CD4-positive, alpha-beta T cell treated with Interleukin-17A for 1 hour (primary cell): ENCODE measurements at regions not wholly inside any gene's neighbourhood (a gene's known extent, or its start where the extent isn't known, plus 50 kb on each side); places are given as distances from the start of the nearest gene placed in this dataset.
"Not testable (repeated sequence)": the region's sequence is repeated elsewhere in the genome, so short reads cannot be mapped to it uniquely, and the experiment has no call there.

Experiments
- DNase-seq: peaks from one replicate; pipeline ENCODE4 v3.0.0-alpha.2; 2020

DNA sequence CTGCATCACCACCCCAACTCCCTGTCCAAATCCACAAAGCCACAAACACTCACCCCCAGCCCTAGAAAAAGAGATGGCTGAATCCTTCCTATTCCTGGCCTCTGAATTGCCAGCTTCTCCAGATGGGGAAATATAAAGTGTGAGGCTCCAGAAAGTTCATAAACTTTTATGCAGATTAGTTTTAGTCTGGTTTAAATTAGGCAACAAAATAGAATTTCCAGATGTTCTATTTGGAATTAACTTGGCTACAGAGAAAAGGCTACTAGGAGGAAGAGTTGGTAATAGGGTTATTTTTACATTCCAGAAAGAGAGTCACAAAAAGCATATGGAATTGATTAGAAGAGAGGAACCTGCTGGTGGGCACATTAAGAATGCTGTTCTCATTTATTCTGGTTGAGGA is 56.0 kb downstream of the EN1 start:
- DNase-seq: no peak

DNA sequence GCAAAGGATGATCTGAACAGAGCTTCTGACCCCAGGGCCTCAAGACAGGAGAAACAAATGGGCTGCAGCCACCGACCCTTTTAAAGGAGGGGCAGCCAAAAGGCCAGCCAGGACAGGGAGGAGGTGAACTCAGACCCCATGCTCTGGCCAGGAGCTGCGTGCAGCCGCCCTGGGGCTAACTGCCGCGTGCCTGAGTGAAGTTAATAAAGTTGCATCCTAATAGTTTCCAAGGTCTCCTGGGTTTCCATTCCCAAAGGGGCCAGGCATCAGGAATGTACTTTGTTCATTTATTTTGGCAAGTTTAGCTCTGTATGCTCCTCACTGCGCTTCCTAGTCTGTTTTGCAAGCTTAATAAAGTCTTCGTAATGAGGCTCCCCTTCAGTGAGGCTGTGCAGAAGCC is 60.7 kb downstream of the EN1 start:
- DNase-seq: no peak

DNA sequence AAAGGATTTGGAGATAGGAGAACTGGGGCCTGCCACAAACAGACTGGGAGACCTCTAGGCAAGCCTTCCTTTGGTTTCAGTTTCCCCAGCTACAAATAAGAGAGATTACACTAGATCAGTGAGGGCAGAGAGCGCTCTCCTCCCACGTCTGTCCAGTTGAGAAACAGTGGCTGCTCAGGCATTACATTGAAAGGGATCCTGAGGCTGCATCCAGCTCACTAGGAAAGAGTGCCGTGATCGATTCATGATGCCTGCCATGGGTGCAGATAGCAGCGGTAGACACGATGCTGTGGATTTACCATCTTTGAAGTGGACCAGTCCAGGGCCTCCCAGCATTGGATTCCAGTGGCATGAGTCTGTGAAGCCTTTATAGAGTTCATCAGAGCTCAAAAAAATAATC is 62.6 kb downstream of the EN1 start:
- DNase-seq: no peak

DNA sequence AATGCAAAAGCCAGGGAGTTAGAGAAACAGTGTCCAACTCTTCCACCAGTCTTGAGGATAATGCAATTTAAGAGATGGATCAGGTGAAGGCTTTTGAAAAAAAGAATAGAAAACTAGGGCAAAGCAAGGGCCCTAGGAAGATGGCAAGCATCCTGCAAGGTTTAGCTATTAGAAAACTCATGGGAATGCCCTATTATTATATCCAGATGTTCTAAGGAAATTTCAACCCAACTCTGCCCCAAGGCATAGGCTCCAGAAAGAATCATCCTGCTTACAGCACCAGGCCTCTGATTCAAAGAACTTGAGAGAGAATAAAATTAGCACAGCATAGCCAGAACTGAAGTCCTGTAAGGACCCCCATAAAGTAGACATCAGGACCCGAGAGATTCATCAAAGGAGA is 68.1 kb downstream of the EN1 start:
- DNase-seq: no peak

DNA sequence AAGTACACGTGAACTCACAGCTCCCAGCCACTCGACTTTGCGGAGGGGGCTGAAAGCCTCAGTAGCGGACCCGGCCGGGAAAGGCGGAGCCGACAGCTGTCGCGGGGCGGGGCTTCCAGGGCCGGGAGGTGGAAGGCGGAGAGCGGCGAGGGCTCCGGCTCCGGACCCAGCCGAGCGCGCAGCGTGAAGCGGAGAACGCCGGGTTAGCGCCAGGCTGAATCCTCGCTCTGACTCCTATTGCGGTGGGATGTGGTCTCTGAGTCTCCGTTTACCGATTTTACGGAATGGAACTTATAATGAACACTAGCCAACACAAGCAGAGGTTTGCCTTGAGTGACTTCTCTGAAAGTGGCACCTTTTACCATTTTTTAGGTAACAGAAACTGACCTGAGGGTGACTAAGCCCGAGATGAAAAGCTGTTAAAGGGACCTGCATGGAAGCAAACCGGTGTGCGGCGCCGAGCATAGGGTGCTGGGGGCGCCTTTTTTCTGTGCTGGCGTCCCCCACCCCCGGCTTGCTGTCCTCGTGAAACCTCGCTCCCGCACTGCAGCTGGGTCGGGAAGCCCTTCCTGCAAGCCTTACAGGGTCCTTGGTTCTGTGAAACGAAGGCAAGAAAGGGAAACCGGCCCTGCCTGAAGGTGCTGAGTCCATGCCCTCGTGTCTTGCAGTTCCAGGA is 72.9 kb downstream of the EN1 start:
- no peak for DNase-seq

DNA sequence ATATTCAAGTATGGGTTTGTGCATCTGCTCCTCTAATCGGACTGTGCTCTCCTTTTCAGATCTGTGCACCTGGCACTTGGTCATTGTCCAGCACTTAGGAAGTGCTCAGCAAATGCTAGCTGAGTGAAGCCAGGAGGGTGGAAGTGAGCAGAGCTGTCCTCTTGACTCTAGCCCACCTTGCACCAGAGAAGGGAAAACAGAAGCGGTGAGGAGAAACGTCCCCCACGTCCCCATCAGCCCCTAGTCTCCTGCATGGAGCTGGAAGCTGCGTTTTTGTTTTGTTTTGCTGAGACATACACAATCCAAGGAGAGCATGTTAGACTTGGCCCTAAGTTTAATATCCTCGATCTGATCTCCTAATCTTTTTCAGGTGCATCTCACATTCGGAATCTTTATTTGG is 73.6 kb downstream of the EN1 start:
- no peak for DNase-seq

DNA sequence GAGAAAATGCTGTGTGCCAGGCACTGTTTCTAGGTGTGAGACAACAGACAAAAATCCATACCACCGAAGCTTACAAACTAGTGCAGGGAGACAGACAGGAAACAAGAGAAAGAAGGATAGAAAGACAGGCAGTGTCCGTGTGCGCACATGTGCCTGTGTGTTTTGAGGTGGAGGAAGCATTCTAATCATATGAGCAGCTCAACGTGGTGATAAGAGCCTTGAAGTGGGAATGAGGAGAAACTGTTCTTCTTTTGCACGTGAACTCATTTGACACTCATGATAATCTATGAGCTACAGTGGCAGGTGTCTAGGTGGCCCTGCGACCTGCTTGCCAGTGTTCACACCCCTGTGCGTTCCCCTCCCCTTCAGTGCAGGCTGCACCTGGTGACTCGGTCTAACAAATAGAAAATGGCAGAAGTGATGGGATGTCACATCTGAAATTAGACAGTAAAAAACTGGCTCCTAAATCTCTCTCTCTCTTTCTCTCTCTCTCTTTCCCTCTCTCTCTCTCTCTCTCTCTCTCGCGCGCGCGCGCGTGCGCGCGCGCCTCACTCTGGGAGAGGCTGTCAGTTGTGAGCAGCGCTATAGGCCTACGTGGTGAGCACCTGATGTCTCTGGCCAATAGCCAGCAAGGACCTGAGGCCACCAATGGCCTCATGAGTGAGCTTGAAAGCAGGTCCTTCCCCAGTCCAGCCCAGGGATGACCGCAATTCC is 74.8 kb downstream of the EN1 start:
- no peak for DNase-seq

DNA sequence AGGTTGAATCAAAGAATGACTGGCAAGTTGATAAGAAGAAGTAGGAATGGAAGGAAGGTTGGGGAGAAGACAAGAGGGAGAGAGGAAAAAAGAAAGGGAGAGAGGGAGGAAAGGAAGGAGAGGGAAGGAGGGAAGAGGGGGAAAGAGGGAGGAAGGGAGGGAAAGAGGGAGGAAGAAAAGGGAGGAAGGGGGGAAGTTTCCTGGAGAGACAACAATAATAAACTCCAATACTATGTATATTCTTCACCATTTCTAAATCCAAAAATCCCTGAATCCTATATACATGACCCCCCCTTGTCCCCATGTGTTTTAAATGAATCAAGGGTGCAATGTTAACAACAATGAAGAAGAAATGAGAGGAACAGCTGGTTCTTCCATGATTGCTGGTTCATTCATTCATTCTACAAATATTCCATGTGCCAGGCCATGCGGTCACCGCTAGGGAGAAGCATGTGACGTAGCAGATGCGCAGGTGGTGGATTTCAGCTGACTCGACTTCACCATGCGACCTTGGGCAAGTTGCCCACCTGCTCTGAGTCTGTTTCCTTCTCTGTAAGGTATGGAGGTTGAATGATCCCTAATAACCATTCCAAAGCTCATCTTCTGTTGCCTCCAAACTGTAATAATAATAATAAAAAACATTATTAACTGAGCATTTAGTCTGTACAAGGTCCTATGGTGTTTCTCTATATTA is 77.6 kb downstream of the EN1 start:
- no peak for DNase-seq

DNA sequence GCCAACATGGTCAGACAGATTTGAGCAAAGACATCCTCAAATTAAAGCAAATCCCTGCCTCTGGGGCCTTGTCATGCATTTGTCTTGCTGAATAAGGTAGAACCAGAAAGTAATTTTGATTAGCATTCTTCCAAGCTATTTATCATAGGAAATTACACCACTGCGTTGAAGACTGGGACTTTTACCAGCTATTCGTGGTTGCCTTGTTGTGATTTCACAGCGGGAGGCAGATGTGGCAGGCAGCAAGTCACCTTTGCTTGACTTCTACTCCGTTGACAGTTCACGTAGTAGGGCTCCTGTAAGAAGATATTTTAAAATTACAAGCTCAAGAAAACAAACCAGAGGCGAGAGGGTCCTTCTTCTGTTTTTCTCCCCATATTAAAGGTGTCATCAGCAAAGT is 80.6 kb downstream of the EN1 start:
- DNase-seq: no peak

DNA sequence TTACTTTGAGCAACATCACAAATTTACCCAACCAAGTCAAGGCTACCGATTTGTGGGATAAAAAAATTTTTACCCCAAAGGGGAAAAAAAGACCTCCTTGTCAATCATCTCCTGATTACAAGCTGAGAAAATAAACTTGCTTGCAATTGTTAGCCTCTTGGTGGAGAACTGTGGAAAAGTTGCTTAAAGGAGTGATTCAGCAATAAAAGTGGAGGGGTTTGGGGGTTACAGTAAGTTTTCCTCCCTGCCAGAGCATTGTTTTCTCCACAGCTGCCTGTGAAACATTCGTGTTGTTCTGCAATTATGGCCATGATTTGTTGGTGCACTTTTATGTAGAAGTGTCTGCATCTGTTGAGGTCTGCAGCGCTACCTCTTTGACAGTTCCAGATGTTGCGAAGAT is 82.6 kb downstream of the EN1 start:
- no peak for DNase-seq

DNA sequence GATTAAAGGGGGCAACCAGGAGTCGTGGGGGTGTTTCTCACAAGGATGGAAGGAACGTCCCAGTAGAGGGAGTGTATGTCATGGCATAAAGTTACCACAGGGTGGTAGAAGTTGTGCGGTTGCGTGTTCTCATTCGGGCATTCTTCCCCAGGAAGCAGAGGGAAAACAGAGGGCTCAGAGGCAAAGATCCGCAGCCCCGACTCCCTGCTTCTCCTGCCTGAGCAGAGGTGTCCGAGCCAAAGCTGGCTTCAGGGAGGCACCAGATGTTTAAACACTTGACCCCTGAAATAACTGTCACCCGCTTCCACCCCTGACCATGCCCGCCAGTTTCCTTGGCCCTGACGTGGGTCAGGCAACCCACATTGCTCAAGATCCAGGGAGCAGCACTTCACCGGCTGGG is 83.7 kb downstream of the EN1 start:
- DNase-seq: no peak

DNA sequence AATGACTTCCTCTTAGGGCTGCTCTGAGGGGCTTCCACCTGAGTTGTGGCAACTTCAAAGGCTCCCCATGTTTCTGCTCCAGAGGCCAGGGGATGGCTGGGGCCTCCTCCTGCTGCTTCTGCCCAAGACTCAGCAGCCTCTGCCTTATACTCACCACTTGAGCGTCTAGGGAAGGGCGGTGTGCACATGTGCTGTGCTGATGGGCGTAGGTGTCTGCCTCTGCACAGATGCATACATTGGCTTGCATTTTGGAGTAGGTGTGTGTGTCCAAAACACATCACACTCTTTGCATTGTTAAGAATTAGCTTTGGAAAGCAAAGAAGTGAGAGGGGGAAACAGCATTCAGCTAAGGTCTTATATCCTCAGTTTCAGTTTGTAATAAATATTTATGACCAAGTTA is 85.2 kb downstream of the EN1 start:
- DNase-seq: no peak

DNA sequence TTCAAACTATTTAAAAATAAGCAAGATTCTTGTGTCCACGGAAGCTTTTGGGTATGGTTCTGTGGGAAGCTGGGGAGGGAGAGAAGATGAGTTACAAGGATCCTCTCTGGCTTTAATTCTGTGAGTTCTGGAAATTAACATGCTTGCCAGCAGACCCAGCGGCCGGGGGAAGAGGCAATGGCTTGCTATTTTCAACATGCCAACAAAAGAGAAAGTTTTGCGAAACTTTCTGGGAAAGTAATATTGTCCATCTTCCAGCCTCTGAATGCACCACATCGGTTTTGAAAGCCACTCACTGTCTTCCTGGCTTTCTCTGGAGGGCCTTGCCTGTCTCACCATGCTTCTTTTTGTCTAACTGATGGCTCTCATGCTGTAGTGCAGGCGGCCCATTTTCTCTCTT is 85.7 kb downstream of the EN1 start:
- DNase-seq: no peak

DNA sequence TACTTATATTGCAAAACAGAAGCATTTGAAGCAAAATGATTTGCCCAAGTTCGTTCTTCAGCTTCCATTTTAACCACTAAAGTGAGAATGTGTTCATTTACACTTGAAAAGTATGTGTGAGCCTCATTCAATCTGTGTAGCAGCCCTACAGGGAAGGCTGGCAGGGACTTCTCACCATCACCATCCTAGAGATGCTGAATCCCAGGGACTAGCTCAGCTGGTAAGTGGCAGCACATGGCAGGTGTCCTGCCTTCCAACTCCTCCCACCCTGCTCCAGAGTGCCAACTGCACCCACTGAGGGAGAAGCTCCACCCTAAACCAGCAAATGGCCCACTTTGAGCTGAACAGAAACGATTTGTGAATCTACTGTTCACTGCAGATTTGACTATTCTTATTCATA is 91.5 kb downstream of the EN1 start:
- no peak for DNase-seq

DNA sequence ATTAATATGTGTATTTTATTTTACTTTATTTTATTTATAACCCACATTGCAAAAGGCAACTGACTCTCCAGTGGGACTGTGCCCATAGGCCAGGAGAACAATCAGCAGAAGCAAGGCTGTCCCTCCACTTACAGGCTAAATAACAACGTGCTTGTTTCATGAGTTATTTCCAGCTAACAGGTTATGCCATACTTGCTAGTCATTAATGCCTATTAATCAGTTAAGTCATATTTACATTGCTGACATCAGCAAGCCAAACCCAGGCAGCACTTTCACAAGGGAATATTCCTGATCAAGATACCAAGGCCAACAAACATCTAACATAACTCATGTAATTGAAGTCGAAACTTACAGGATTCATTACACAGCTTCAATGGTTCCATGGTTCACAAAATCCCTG is 92.1 kb downstream of the EN1 start:
- DNase-seq: no peak

DNA sequence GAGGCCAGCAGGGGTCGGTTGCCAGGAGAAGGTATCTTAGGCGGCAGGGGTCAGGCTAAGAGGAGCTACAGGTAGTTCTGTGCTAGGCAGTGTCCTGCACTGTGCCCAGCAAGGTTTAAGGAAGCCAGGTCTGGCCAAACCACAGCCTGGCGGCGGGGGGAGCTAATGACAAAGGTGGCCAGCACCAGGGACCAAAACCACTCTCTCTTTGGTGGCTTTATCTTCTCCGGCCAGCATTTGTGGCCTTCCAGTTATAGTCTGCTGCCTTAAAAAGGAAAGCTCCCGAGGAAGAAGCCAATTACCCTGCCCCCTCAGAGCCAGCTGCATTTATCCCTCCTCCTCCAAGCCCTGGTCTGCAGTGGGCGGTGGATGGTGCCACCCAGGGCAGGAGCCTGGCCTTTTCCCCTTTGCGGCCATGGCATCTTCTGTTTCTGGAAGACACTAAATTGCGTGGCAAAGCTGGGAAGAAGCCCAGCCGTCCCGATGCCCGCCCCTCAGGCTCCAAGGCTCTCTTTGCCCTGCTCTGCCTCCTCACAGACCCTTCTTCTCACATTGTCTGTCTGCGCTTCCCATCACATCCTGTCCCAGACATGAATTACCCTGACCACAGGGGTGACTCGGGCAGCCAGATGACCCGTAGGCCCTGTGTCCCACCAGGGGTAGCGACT is 94.6 kb downstream of the EN1 start:
- no peak for DNase-seq

DNA sequence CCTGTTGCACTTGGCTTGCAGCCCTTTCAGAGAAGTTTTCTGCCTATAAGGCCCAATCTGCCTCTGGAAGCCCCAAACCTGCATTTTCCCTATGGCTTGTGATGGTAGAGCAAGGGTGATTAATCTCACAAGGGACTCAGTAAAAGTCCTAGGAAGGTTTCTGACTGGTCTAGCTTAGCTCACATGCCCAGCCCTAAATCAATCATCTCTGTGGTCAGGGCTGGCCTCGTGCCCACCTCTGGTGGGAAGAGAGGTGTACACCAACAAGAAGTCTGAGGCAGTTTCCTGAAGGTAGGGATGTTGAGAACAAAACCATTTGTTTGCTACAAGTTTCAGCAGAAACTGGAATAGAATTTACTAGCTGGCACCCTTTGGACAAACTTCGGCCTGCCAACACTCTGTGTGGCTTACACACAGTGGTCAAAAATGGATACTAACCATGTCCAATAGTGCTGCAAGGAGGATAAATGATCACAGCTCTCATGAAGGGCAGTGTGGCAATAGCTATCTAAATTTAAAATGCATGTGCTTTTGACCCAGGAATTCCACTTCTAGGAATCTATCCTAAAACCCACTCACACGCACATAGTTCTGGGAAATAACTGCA is 96.4 kb downstream of the EN1 start:
- DNase-seq: no peak

DNA sequence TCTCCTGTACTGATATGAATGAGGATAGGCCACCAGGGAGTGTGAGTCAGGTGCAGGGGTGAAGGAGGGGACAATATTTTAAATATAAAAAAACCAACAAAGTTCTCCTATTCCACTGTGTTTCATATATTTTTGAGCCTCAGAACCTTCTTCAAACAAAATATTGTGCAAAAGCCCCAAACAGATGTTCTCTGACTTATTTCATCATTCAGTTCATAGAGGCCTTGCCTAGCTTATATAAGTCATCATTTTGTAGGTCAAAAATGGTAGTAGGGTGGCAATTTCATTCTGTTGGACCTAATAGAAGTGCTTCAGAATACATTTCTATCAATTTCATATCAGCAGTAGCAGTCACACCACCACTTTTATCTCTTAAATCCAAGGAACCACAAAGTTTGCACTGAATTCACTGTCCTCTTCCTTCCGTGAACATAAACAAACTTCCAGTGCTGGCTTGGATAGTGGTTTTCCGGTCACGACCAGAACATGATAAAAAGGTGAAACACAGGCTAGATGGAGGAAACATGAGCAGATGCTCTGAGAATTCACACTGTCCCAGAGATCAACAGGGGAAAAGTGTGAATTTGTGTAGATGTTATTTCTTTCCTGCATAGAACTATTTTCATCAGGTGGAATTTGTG is 99.1 kb downstream of the EN1 start:
- DNase-seq: no peak

DNA sequence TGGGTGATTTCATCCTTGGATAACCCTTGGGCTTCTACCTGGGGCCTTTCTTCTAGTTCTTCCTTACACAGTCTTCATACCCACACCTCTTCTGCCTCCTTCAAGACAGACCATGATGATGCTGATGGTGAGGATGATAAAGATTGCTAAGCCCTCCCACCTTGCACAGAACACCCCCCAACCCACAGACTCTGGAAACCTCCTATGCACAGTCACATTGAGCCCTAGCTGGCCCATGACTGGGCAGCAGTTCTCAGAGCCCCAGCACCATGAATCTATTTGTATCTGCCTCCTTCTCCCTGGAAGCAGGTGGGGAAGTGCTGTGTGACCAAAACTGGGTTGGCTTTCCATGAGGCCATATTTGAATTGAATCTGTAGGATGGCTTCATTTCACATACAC is 99.8 kb downstream of the EN1 start:
- no peak for DNase-seq

DNA sequence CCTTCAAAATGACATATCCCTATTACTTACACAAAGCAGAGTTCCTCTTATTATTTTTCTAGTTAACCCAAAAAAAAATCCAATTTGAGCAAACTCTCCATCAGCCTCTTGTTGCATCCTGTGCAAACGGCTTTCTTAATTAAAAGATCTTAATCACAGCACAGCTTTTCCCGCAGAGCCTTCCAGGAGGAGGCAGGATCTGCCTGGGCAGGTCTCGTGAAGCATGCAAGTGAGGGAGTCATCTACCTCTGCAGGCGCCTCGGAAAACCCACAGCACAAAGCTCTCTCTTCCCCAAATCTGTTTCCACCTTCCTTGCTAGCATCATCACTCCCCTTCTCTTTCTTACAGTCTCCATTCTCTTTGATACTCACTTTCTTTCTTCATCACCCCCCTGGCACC is 100.4 kb downstream of the EN1 start:
- DNase-seq: no peak

DNA sequence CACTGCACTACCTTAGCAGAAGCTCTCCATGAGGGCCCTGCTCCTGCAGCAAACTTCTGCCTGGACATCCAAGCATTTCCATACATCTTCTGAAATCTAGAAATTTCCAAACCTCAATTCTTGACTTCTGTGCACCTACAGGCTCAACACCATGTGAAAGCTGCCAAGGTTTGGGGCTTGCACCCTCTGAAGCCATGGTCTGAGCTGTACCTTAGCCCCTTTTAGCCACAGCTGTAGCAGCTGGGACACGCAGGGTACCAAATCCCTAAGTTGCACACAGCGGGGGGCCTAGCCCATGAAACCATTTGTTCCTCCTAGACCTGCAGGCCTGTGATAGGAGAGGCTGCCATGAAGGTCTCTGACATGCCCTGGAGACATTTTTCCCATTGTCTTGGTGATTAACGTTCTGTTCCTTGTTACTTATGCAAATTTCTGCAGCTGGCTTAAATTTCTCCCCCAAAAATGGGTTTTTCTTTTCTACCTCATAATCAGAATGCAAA is 102.7 kb downstream of the EN1 start:
- not testable (repeated sequence) for DNase-seq

DNA sequence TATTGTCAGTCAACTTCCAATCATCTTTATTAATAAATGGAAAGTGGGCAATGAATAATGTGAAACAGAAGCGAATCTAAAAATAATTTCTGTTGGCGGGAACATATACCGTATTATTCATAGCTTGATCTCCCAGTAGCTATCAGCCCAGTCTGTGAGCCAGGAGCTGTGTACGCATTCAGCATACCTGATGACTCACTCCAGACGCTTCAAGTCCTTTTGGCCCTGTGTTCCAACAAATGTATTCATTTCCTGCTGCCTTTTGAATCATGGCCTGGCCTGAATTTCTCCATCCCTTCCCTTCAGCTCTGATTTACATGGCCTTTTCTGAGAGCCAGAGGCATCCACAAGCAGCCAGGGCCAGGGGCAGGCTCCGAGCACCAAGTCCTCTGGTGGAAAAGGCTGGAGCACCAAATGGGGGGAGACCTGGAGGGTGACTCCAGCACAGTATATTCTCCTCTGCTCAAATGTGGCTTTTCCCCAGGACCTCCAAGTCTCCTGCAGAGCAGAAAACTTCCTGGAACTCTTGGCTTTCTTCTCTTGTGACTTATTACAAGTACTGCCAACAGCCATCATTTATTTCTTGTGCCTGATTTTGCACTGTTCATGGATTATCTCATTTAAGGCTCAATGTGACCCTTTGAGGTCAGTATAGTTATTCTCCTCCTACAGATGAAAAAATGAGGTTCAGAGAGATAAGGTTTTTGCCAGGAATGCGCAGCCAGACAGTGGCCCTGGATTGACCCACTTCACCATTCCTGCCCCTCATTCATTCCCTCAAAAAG is 108.7 kb downstream of the EN1 start:
- no peak for DNase-seq
